Endothelial cell of umbilical vein (primary cell): ENCODE measurements at regions not wholly inside any gene's neighbourhood (a gene's known extent, or its start where the extent isn't known, plus 50 kb on each side); places are given as distances from the start of the nearest gene placed in this dataset.

Source experiments
- BruUV-seq: library from RNA; stranded (reverse); fragments of 400-500 nt; replicated peaks from 2 replicates; lab custom pipeline; 2021; lab: Mats Ljungman, UMichigan
- CTCF ChIA-PET: fragments of 300-600, 350-600 bp; sonication (Branson Sonifier 250); formaldehyde crosslinking; loops from one replicate; lab custom pipeline; 2021; ENCODE audit warnings: antibody characterized with exemption, inconsistent platforms; lab: Charles Lee
- POLR2A ChIA-PET: fragments of 300-600, 350-600 bp; sonication (Branson Sonifier 250); formaldehyde crosslinking; loops from one replicate; lab custom pipeline; 2021; ENCODE audit warnings: antibody characterized with exemption, inconsistent platforms; lab: Charles Lee
- DNase-seq: peaks from one replicate; pipeline ENCODE4 v3.0.0-alpha.2; 2011; ENCODE audit warnings: low read depth, low spot score
- FAIRE-seq: peaks from 2 replicates; lab custom pipeline; 2011; peaks lifted over from hg19 to GRCh38; lab: Jason Lieb, UNC
- H2AFZ ChIP-seq: 2 replicates; pipeline ENCODE4 v1.6.0; 2012; ENCODE audit warnings: low read depth, low read length, control low read depth, inconsistent platforms
- H3K27ac ChIP-seq: 2 replicates; pipeline ENCODE4 v1.5.1; 2011; ENCODE audit warnings: low read depth, mild to moderate bottlenecking, control low read depth, low read length, moderate library complexity; ENCODE audit not compliant: insufficient read depth
- H3K27me3 ChIP-seq, 2 experiments: 2 replicates each; pipeline versions ENCODE4 v1.6.0 to v1.6.1; 2011; ENCODE audit warnings: low read length in 2 of 2, mixed read lengths in 1 of 2; ENCODE audit not compliant: control insufficient read depth in 2 of 2, insufficient read depth in 2 of 2
- H3K36me3 ChIP-seq, 2 experiments: 2 replicates in 1 of 2; 3 replicates in 1 of 2; pipeline ENCODE4 v1.5.1; 2011; ENCODE audit warnings: low read length in 2 of 2, mild to moderate bottlenecking in 1 of 2, moderate library complexity in 1 of 2; ENCODE audit not compliant: control insufficient read depth in 2 of 2, insufficient read depth in 2 of 2; ENCODE audit errors: extremely low read depth in 1 of 2
- H3K4me1 ChIP-seq: 3 replicates; pipeline ENCODE4 v1.5.1; 2011; ENCODE audit warnings: mild to moderate bottlenecking, low read length; ENCODE audit not compliant: control insufficient read depth, insufficient read depth; ENCODE audit errors: extremely low read depth
- H3K4me2 ChIP-seq: 2 replicates; pipeline ENCODE4 v1.6.1; 2011; ENCODE audit warnings: low read length, control low read depth, mixed read lengths; ENCODE audit not compliant: insufficient read depth
- H3K4me3 ChIP-seq, 3 experiments: fragments of 200-600 bp in 1 of 3; sonication (generic), shearing (Covaris generic) in 1 of 3; replicated peaks in 1 of 3; 2 replicates each; pipeline ENCODE4 v1.5.1; 2011 to 2016; ENCODE audit warnings: control low read depth in 3 of 3, low read length in 3 of 3, mild to moderate bottlenecking in 2 of 3, inconsistent platforms in 1 of 3, low read depth in 1 of 3, moderate library complexity in 1 of 3; ENCODE audit not compliant: insufficient read depth in 1 of 3
- H3K79me2 ChIP-seq: 2 replicates; pipeline ENCODE4 v1.6.0; 2012; ENCODE audit warnings: low read length, inconsistent platforms; ENCODE audit not compliant: control insufficient read depth, insufficient read depth
- H3K9ac ChIP-seq: replicated peaks from 2 replicates; pipeline ENCODE3; 2011; ENCODE audit warnings: low read length, control low read depth; ENCODE audit not compliant: insufficient read depth; ENCODE audit errors: extremely low read depth
- H3K9me1 ChIP-seq: replicated peaks from 3 replicates; pipeline ENCODE4 v1.6.0; 2011; ENCODE audit warnings: mild to moderate bottlenecking, low read length; ENCODE audit not compliant: control insufficient read depth, insufficient read depth; ENCODE audit errors: extremely low read depth
- H3K9me3 ChIP-seq: replicated peaks from 2 replicates; pipeline ENCODE4 v1.5.1; 2012; ENCODE audit warnings: low read length, inconsistent platforms; ENCODE audit not compliant: control insufficient read depth, insufficient read depth
- H4K20me1 ChIP-seq: replicated peaks from 2 replicates; pipeline ENCODE3; 2011; ENCODE audit warnings: mild to moderate bottlenecking, low read length; ENCODE audit not compliant: control insufficient read depth, insufficient read depth; ENCODE audit errors: extremely low read depth
- EZH2 ChIP-seq: IDR thresholded peaks from 2 replicates; pipeline ENCODE4 v1.6.1; 2012; ENCODE audit warnings: borderline replicate concordance, low read depth, mild to moderate bottlenecking, moderate library complexity, low read length, inconsistent platforms; ENCODE audit not compliant: severe bottlenecking
- FOS ChIP-seq: IDR thresholded peaks from 2 replicates; pipeline ENCODE4 v1.6.1; 2011; ENCODE audit warnings: mild to moderate bottlenecking, low read length, moderate library complexity, borderline replicate concordance; ENCODE audit not compliant: insufficient read depth
- GATA2 ChIP-seq: IDR thresholded peaks from 2 replicates; pipeline ENCODE4 v1.7.0; 2011; ENCODE audit warnings: low read depth, mild to moderate bottlenecking, moderate library complexity, mixed read lengths, low read length; ENCODE audit not compliant: insufficient read length, insufficient read depth
- JUN ChIP-seq: IDR thresholded peaks from 2 replicates; pipeline ENCODE4 v1.6.1; 2011; ENCODE audit warnings: borderline replicate concordance, low read depth; ENCODE audit not compliant: insufficient read length, insufficient read depth
- MYC ChIP-seq: IDR thresholded peaks from one replicate; pipeline ENCODE4 v1.6.1; 2011; ENCODE audit warnings: mild to moderate bottlenecking, low read depth, low read length
- POLR2A ChIP-seq: IDR thresholded peaks from 2 replicates; pipeline ENCODE4 v1.6.1; 2012; ENCODE audit warnings: low read depth, mild to moderate bottlenecking, control low read depth, low read length
- POLR2AphosphoS5 ChIP-seq: IDR thresholded peaks from 2 replicates; pipeline ENCODE4 v1.6.1; 2012; ENCODE audit warnings: low read depth, mild to moderate bottlenecking, control low read depth, low read length, moderate library complexity; ENCODE audit not compliant: insufficient read depth
- dilution Hi-C: fragments of 300-500 bp; cut with MboI; formaldehyde crosslinking; loops from one replicate; pipeline ENCODE4 v1.15.0; 2019; ENCODE audit warnings: low sequenced_read_pairs; ENCODE audit not compliant: extremely low pct_ligation_motif_present
- intact Hi-C: fragments of 100-400 bp; cut with micrococcal nuclease; formaldehyde crosslinking; loops from one replicate; pipeline ENCODE4 v1.10.0; 2022
- TF ChIP-seq, protein P1 (sequence below), 2 donors: IDR thresholded peaks; 1 replicate in 1 of 2; 2 replicates in 1 of 2; pipeline ENCODE4 v1.5.1; 2011; ENCODE audit warnings: low read length in 2 of 2, mild to moderate bottlenecking in 2 of 2, moderate library complexity in 2 of 2, control low read depth in 1 of 2, inconsistent platforms in 1 of 2, low read depth in 1 of 2; ENCODE audit not compliant: insufficient read depth in 1 of 2; ENCODE audit errors: extremely low read depth in 1 of 2
- TF ChIP-seq, protein P2 (sequence below): IDR thresholded peaks from 2 replicates; pipeline ENCODE4 v1.6.1; 2011; ENCODE audit not compliant: insufficient read depth, insufficient read length

DNA sequence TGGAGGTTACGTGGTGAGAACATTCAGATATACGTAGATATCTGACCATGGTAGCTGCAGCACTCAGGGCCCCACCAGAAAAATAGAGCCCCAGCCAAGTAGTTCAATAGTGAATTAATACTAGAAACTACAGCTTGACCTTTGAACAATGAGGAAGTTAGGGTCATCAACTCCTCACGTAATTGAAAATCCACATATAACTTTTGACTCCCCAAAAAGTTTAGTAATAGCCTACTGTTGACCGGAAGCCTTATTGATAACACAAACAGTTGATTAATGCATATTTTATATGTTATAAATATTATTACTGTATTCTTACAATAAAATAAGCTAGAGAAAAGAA is 117.9 kb downstream of the SNX5 start:
- Histone ChIP-seq H3K27ac (peak overlapping the region; percentile 80), H3K4me2 (no peak overlapping the region), H3K4me1 (peaks cover 26% of the 10 kb centered on the region), H3K36me3 (no peaks in the 10 kb centered on the region), H3K4me3 (no peak overlapping the region), H4K20me1 (no peaks in the 10 kb centered on the region), H3K9me1 (no peaks in the 10 kb centered on the region), H3K27me3 (no peaks in the 10 kb centered on the region), H3K79me2 (no peaks in the 10 kb centered on the region), H3K9me3 (no peaks in the 10 kb centered on the region), H2AFZ (no peak overlapping the region), H3K9ac (no peak overlapping the region)
- dilution Hi-C loops, result no loop called here
- CTCF ChIA-PET, result interaction anchor here (0.8 to 1.8 kb wide), 6 partner anchors 23 to 184 kb away, joined by 3 to 6 read pairs (median 3); partner anchors contain the start of gene RRBP1
- TF ChIP-seq JUN, result no peak
- no peak for TF ChIP-seq GATA2
- TF ChIP-seq POLR2AphosphoS5, result no peak
- no peak for TF ChIP-seq MYC
- TF ChIP-seq, protein P1, sequence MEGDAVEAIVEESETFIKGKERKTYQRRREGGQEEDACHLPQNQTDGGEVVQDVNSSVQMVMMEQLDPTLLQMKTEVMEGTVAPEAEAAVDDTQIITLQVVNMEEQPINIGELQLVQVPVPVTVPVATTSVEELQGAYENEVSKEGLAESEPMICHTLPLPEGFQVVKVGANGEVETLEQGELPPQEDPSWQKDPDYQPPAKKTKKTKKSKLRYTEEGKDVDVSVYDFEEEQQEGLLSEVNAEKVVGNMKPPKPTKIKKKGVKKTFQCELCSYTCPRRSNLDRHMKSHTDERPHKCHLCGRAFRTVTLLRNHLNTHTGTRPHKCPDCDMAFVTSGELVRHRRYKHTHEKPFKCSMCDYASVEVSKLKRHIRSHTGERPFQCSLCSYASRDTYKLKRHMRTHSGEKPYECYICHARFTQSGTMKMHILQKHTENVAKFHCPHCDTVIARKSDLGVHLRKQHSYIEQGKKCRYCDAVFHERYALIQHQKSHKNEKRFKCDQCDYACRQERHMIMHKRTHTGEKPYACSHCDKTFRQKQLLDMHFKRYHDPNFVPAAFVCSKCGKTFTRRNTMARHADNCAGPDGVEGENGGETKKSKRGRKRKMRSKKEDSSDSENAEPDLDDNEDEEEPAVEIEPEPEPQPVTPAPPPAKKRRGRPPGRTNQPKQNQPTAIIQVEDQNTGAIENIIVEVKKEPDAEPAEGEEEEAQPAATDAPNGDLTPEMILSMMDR (IDR thresholded peaks at IDR 0.05; ENCODE audit: extremely low read depth in 1 of 2, insufficient read depth in 1 of 2, low read depth in 1 of 2, low read length in 2 of 2), result no peak
- no peak for TF ChIP-seq EZH2
- no peak for TF ChIP-seq FOS
- TF ChIP-seq, protein P2, sequence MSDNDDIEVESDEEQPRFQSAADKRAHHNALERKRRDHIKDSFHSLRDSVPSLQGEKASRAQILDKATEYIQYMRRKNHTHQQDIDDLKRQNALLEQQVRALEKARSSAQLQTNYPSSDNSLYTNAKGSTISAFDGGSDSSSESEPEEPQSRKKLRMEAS, result no peak
- no peak for TF ChIP-seq POLR2A
- no TSS peak for BruUV-seq
- intact Hi-C loops, result loop anchor here (1.0 kb wide), 4 partner anchors 45 to 168 kb away; partner anchors contain the start of gene RRBP1
- DNase-seq (no peak), FAIRE-seq (no peak)
- POLR2A ChIA-PET, result no interaction called here
